Testis (tissue), 2 donors: ENCODE measurements at regions not wholly inside any gene's neighbourhood (a gene's known extent, or its start where the extent isn't known, plus 50 kb on each side); places are given as distances from the start of the nearest gene placed in this dataset.

Experiments
- CTCF ChIP-seq, 3 experiments: fragments of 450-650 bp in 2 of 3; fragments of 200-600 bp in 1 of 3; sonication (generic) in 1 of 3; IDR thresholded peaks; one replicate each; pipeline ENCODE4 v1.5.1; 2016 to 2019; ENCODE audit warnings: antibody characterized with exemption in 3 of 3, mild to moderate bottlenecking in 2 of 3, moderate library complexity in 1 of 3
- POLR2A ChIP-seq: fragments of 450-650 bp; IDR thresholded peaks from one replicate; pipeline ENCODE4 v1.6.1; 2017; ENCODE audit warnings: antibody characterized with exemption, mild to moderate bottlenecking, moderate library complexity

- no peak for TF ChIP-seq CTCF (IDR thresholded peaks at IDR 0.05)
- TF ChIP-seq POLR2A = no peak
Observed at GRCh38 chr2:160731415-160731814, 237.8 kb upstream of the RBMS1 start.
